EH (cell line): ENCODE measurements at regions not wholly inside any gene's neighbourhood (a gene's known extent, or its start where the extent isn't known, plus 50 kb on each side); places are given as distances from the start of the nearest gene placed in this dataset.

Experiments
- DNase-seq: peaks from one replicate; pipeline ENCODE4 v3.0.0-alpha.2; 2015; ENCODE audit warnings: low read depth

GRCh38 chr2:163834841-163835240, 99.0 kb upstream of the FIGN start:
- DNase-seq = no peak

DNA sequence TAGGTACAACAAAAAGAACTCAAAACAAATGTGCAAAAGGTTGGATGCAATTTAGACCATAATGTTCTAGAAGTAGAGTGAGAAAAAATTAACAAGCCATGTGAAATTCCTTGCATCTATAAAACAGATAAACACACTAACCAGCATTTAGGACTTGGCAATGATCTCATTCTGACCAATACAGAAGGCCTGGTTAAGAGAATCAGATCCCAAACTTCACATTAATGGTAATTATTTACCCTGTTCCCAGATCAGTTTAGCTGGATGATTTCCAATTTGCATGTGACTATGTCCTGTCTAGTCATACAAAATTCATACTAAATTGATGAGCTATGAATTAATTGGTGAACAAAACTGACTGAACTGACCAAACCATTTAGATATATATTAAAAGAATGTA, 98.4 kb upstream of the FIGN start:
- no peak for DNase-seq

- no peak for DNase-seq
Observed at GRCh38 chr2:163828771-163829170, 93.0 kb upstream of the FIGN start.

- DNase-seq = no peak
Observed at GRCh38 chr2:163822033-163822432, 86.2 kb upstream of the FIGN start.

DNA sequence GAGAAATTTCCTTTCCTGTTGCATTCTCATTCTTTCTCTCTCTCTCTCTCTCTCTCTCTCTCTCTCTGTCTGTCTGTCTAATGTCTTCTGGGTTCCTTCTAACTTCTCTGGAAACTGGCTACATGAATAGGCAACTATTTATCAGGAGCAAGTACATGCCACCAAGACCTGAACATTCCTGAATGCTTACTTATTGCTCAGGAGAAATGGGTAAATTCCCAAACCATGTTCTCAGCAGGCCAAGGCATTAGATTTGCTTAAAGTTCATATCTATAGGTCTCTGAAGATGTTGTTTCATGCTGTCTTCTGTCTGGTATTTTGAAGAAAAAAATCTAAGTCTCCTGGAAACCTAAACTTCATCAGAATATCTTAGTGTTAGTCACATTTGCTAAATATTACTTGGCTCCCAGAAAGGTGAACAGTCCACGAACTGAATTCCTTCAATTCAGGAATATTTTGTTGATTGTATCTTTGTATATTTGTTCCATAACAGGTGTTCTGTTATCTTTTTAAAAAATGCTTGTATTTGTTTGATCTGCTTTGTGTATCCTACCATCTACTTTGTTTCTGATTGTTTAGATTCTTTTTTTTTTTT, 77.2 kb upstream of the FIGN start:
- no peak for DNase-seq

GRCh38 chr2:163808406-163808805, 72.6 kb upstream of the FIGN start:
- peak; percentile 11 for DNase-seq

- no peak for DNase-seq
Observed at GRCh38 chr2:163802284-163802683, 66.5 kb upstream of the FIGN start.

DNA sequence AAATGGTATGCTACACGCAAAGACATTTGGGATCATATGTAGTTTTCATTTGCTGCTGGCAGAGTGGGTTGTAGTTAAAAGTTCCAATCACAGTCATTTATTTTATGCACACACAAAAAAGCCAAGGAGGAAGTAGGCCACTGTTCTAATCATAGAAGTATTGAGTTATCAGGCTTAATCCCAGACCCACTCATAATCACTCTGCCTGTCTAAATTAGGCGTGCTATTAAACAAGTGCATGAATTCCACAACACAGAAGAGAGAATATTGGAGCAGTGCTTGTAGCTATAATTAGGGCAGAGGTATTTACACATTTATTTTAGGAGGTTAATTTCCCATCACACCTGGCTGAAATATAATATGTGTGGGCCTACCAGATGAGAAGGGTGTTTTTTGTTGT, 65.7 kb upstream of the FIGN start:
- DNase-seq = no peak

DNA sequence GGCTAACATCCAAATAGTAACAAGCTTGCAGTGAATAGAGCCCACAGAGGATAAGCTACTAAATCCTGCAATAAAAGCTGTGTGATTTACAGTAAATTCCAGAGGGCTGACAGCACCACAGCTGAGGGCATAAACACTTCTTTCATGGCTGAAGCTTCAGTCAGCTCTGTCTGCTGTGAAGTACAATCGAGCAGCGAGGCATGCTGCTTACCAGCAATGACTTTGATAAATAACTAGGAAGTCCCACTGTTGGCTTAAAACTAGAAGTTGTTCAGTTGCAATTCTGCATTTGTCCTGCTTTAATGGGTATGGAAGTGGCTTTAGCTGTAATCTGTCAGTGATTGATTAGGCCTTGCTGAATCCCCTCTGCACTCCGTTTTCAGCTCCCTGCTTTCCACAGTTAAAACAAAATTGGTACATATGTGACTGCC, 65.2 kb upstream of the FIGN start:
- peak; percentile 85 for DNase-seq

DNA sequence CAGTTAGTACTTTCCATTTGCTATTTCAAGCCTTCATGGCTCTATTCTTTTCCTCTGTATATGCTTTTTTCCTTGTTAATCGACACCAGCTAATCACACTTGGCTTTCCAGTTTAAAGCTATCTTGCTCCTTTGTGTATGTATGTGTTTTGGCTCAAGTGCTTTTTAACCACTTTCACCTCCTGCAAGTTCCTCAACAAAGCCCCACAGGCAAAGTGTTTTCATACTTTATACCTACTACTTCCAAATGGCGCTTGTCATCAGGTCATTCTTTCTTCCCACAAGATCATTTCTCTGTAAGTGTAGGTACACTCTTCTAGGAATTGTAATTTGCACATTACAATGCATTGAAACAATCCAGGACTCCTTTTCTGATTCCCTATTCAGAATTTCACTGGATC, 64.0 kb upstream of the FIGN start:
- no peak for DNase-seq

DNA sequence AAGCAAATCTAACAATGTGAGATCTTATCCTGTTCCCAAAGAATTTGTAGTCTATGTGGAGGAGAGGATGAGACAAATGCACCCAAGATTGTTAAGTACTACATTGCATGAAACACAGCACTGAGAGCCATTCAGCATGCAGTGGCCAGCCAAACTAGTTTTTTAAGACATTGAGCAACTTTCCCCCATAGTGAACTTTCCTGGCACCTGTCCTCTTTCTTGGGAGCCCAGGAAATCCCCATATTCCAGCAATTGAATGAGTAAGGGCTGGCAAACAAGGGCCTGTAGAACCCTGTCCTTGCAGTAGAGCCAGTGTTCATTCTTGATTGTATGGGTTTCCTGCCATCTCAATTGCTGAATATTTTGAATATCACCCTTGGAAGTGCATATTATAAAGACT, 58.8 kb upstream of the FIGN start:
- DNase-seq = no peak
